ENCODE measurements at regions not wholly inside any gene's neighbourhood (a gene's known extent, or its start where the extent isn't known, plus 50 kb on each side); places are given as distances from the start of the nearest gene placed in this dataset.

DNA sequence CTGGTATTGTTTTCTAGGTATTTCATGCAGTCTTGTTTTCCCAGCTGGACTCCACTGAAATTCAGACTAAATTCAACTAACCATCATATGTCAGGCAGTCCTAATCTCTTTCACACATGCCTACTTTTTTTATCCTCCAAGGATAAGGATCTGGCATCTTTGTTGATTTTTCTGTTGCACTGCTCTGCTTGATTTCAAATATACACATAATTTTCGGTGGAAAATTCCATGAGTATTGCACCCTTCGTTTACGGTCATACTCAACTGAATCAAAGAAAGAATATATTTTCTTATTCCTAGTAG lies 64.8 kb upstream of the UNC93A start:
- no peak overlapping the region for H2AFZ ChIP-seq
- TF ChIP-seq, protein P1, sequence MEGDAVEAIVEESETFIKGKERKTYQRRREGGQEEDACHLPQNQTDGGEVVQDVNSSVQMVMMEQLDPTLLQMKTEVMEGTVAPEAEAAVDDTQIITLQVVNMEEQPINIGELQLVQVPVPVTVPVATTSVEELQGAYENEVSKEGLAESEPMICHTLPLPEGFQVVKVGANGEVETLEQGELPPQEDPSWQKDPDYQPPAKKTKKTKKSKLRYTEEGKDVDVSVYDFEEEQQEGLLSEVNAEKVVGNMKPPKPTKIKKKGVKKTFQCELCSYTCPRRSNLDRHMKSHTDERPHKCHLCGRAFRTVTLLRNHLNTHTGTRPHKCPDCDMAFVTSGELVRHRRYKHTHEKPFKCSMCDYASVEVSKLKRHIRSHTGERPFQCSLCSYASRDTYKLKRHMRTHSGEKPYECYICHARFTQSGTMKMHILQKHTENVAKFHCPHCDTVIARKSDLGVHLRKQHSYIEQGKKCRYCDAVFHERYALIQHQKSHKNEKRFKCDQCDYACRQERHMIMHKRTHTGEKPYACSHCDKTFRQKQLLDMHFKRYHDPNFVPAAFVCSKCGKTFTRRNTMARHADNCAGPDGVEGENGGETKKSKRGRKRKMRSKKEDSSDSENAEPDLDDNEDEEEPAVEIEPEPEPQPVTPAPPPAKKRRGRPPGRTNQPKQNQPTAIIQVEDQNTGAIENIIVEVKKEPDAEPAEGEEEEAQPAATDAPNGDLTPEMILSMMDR (IDR thresholded peaks at IDR 0.05): no peak
- no peak overlapping the region for H3K4me3 ChIP-seq (ENCODE audit: low read depth, low read length)
- no peaks in the 10 kb centered on the region for H3K79me2 ChIP-seq
- H3K27me3 ChIP-seq (ENCODE audit: control insufficient read depth, insufficient read depth, low read length): no peaks in the 10 kb centered on the region
- H3K27ac ChIP-seq: no peak overlapping the region
- H3K9ac ChIP-seq: no peak overlapping the region
- no peaks in the 10 kb centered on the region for H3K4me1 ChIP-seq
- H3K4me2 ChIP-seq (ENCODE audit: low read length): no peak overlapping the region
- H3K36me3 ChIP-seq (ENCODE audit: control insufficient read depth, insufficient read depth, low read length): no peaks in the 10 kb centered on the region
- no peaks in the 10 kb centered on the region for H3K9me3 ChIP-seq (ENCODE audit: control insufficient read depth, low read length)

DNA sequence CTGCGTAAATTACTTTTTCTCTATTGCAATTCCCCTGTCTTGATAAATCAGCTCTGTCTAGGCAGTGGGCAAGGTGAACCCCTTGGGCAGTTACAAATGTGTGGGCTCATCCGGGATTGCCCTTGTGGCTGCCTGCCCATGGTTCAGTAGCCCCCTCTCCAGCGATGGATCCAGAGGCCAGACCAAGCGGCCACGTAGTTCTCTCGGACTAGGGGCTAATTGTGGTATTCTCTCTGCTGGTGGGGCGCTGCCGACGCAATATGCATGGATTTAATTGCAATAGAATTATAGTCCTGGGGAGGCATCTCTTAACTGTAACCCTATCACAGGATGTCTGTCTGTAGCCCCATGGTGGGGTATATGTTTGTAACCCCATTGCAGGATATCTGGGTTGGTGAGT lies 64.3 kb upstream of the UNC93A start:
- TF ChIP-seq, protein P1 (IDR thresholded peaks at IDR 0.05): no peak

GRCh38 chr6:167227984-167228383 lies 63.1 kb upstream of the UNC93A start:
- no peak overlapping the region for H3K27ac ChIP-seq
- H3K4me1 ChIP-seq: no peaks in the 10 kb centered on the region
- no peak overlapping the region for H2AFZ ChIP-seq
- no peaks in the 10 kb centered on the region for H3K36me3 ChIP-seq (ENCODE audit: control insufficient read depth, insufficient read depth, low read length)
- TF ChIP-seq, protein P1 (IDR thresholded peaks at IDR 0.05): no peak
- H3K27me3 ChIP-seq (ENCODE audit: control insufficient read depth, insufficient read depth, low read length): no peaks in the 10 kb centered on the region
- H3K4me3 ChIP-seq (ENCODE audit: low read depth, low read length): no peak overlapping the region
- no peaks in the 10 kb centered on the region for H3K79me2 ChIP-seq
- no peak overlapping the region for H3K4me2 ChIP-seq (ENCODE audit: low read length)
- no peak overlapping the region for H3K9ac ChIP-seq
- H3K9me3 ChIP-seq (ENCODE audit: control insufficient read depth, low read length): no peaks in the 10 kb centered on the region

More for the DNA sequence above, 64.3 kb upstream of the UNC93A start:
- Histone ChIP-seq H3K4me1 (no peaks in the 10 kb centered on the region), H3K9me3 (ENCODE audit: control insufficient read depth, low read length) (no peaks in the 10 kb centered on the region), H2AFZ (no peak overlapping the region), H3K79me2 (no peaks in the 10 kb centered on the region), H3K4me3 (ENCODE audit: low read depth, low read length) (no peak overlapping the region), H3K4me2 (ENCODE audit: low read length) (no peak overlapping the region), H3K9ac (no peak overlapping the region), H3K36me3 (ENCODE audit: control insufficient read depth, insufficient read depth, low read length) (no peaks in the 10 kb centered on the region), H3K27ac (no peak overlapping the region), H3K27me3 (ENCODE audit: control insufficient read depth, insufficient read depth, low read length) (no peaks in the 10 kb centered on the region)

GRCh38 chr6:167229586-167229985 lies 61.5 kb upstream of the UNC93A start:
- TF ChIP-seq, protein P1 (IDR thresholded peaks at IDR 0.05): no peak
- H3K36me3 ChIP-seq (ENCODE audit: control insufficient read depth, insufficient read depth, low read length): no peaks in the 10 kb centered on the region
- no peak overlapping the region for H3K4me3 ChIP-seq (ENCODE audit: low read depth, low read length)
- H3K27me3 ChIP-seq (ENCODE audit: control insufficient read depth, insufficient read depth, low read length): no peaks in the 10 kb centered on the region
- H3K27ac ChIP-seq: no peak overlapping the region
- H3K4me2 ChIP-seq (ENCODE audit: low read length): no peak overlapping the region
- H3K79me2 ChIP-seq: no peaks in the 10 kb centered on the region
- no peak overlapping the region for H2AFZ ChIP-seq
- H3K4me1 ChIP-seq: no peaks in the 10 kb centered on the region
- H3K9me3 ChIP-seq (ENCODE audit: control insufficient read depth, low read length): no peaks in the 10 kb centered on the region
- H3K9ac ChIP-seq: no peak overlapping the region

GRCh38 chr6:167230288-167230687 lies 60.8 kb upstream of the UNC93A start:
- no peak overlapping the region for H3K27ac ChIP-seq
- no peaks in the 10 kb centered on the region for H3K36me3 ChIP-seq (ENCODE audit: control insufficient read depth, insufficient read depth, low read length)
- no peak overlapping the region for H3K4me3 ChIP-seq (ENCODE audit: low read depth, low read length)
- H3K9me3 ChIP-seq (ENCODE audit: control insufficient read depth, low read length): no peaks in the 10 kb centered on the region
- H3K79me2 ChIP-seq: no peaks in the 10 kb centered on the region
- TF ChIP-seq, protein P1 (IDR thresholded peaks at IDR 0.05): no peak
- H2AFZ ChIP-seq: no peak overlapping the region
- no peaks in the 10 kb centered on the region for H3K27me3 ChIP-seq (ENCODE audit: control insufficient read depth, insufficient read depth, low read length)
- no peak overlapping the region for H3K4me2 ChIP-seq (ENCODE audit: low read length)
- no peaks in the 10 kb centered on the region for H3K4me1 ChIP-seq
- no peak overlapping the region for H3K9ac ChIP-seq

Measured in parathyroid adenoma (tissue), 2 donors.